SK-N-MC (cell line): ENCODE measurements at regions not wholly inside any gene's neighbourhood (a gene's known extent, or its start where the extent isn't known, plus 50 kb on each side); places are given as distances from the start of the nearest gene placed in this dataset.

Source experiments
- DNase-seq: peaks from one replicate; pipeline ENCODE4 v3.0.0-alpha.2; 2011; ENCODE audit warnings: low read depth, low spot score
- H3K27ac ChIP-seq: fragments of 200-600 bp; sonication (generic); 2 replicates; pipeline ENCODE4 v1.5.1; 2016; ENCODE audit warnings: mixed run types
- H3K36me3 ChIP-seq: fragments of 200-600 bp; sonication (generic); 2 replicates; pipeline ENCODE4 v1.6.1; 2017; ENCODE audit warnings: antibody characterized with exemption, low read length, mixed read lengths; ENCODE audit not compliant: insufficient read depth
- H3K4me3 ChIP-seq: fragments of 200-600 bp; sonication (generic); 2 replicates; pipeline ENCODE4 v1.5.1; 2016
- H3K9ac ChIP-seq: fragments of 200-600 bp; sonication (generic); 2 replicates; pipeline ENCODE4 v1.8.0; 2017; ENCODE audit warnings: mixed run types, mixed read lengths; ENCODE audit not compliant: insufficient read length
- H3K9me3 ChIP-seq: fragments of 200-600 bp; sonication (generic); 2 replicates; pipeline ENCODE4 v1.6.1; 2017; ENCODE audit warnings: low read depth, mild to moderate bottlenecking, antibody characterized with exemption, low read length, moderate library complexity, mixed read lengths
- EZH2 ChIP-seq: fragments of 200-600 bp; sonication (generic); IDR thresholded peaks from one replicate; pipeline ENCODE4 v1.6.1; 2017; ENCODE audit warnings: antibody characterized with exemption
- FOXP2 ChIP-seq: optimal IDR thresholded peaks from 2 replicates; pipeline ENCODE3; 2011; ENCODE audit warnings: mild to moderate bottlenecking, moderate library complexity; ENCODE audit not compliant: insufficient read depth; ENCODE audit errors: extremely low read length, control extremely low read depth
- POLR2AphosphoS5 ChIP-seq: IDR thresholded peaks from 2 replicates; pipeline ENCODE4 v1.6.1; 2012; ENCODE audit warnings: mild to moderate bottlenecking, low read depth, low read length, borderline replicate concordance

GRCh38 chr2:18723219-18723618 lies 133.8 kb upstream of the NT5C1B start:
- Histone ChIP-seq H3K36me3 (no peaks in the 10 kb centered on the region), H3K9me3 (no peaks in the 10 kb centered on the region), H3K9ac (no peak overlapping the region), H3K27ac (no peak overlapping the region), H3K4me3 (no peak overlapping the region)
- no peak for DNase-seq
- TF ChIP-seq EZH2 (no peak), FOXP2 (no peak), POLR2AphosphoS5 (no peak)

- Histone ChIP-seq H3K9me3 (no peaks in the 10 kb centered on the region), H3K4me3 (no peak overlapping the region), H3K27ac (no peak overlapping the region), H3K36me3 (no peaks in the 10 kb centered on the region), H3K9ac (no peak overlapping the region)
- TF ChIP-seq FOXP2 (no peak), POLR2AphosphoS5 (no peak), EZH2 (no peak)
- no peak for DNase-seq
Observed at GRCh38 chr2:18722101-18722500, 132.7 kb upstream of the NT5C1B start.

GRCh38 chr2:18721038-18721922 lies 131.9 kb upstream of the NT5C1B start:
- TF ChIP-seq POLR2AphosphoS5 (no peak), FOXP2 (no peak), EZH2 (no peak)
- H3K27ac ChIP-seq: no peak overlapping the region
- H3K36me3 ChIP-seq: no peaks in the 10 kb centered on the region
- H3K9me3 ChIP-seq: no peaks in the 10 kb centered on the region
- no peak overlapping the region for H3K4me3 ChIP-seq
- no peak for DNase-seq
- no peak overlapping the region for H3K9ac ChIP-seq

DNA sequence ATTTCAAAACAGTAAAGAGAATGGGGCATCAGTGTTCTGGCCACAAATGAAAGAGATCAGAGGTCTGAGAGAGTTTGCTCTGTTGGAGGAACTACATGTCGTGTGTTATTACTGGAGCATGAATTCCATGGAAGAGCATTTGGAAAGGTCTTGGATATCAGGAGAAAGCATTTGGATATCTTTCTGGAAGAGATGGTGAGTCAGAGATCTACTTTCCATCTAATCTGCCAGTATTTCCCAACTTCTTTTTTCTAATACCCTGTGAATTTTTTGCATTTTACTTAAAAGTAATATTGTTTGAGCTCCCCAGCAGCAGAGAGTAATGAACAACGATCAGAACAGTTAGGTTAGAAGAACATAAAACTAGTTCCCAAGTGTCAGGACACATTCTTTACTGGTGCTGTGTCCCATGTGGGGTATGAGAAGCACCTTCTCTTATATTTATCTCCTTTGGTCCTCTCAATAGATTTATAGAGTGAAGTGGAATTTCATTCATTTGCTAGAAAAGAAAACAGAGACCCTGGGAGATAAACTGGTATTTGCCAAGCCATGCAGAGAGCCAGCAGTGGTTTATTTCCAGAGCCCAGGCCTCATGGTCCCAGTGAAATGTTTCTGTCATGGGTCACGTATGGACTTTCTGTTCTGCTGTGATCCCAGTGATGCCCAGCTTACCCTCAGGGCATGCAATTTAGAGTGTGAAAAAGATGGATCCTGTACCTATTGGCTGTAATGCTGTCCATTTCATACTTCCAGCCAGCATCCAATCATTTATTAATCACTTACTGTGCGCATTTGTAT lies 130.8 kb upstream of the NT5C1B start:
- H3K9ac ChIP-seq: no peak overlapping the region
- H3K9me3 ChIP-seq: no peaks in the 10 kb centered on the region
- no peak overlapping the region for H3K27ac ChIP-seq
- no peak overlapping the region for H3K4me3 ChIP-seq
- H3K36me3 ChIP-seq: no peaks in the 10 kb centered on the region
- no peak for TF ChIP-seq POLR2AphosphoS5
- TF ChIP-seq FOXP2: no peak
- no peak for TF ChIP-seq EZH2
- no peak for DNase-seq

DNA sequence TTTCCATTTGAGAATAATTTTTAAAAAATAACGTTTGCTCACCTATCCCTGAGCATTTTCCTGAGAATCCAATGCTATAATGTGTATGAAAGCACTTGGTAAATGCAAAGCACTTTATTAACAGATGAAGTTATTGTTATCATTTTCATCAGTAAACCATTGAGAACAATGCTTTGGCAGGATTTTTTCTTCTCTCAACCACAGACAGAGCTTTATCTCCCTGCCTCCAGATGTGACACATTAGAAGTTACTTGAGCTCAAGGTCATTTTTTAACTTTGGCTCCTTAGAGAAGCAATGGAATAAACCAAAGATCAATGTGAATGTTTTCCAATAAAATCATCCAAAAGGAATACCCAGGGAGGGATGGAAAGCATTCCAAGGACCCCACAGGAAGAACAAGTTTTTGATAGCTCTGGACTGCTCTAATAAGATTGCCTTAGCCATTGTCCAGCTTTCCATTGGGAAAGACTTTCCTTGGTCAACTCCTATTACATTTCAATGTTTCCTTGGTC lies 118.9 kb upstream of the NT5C1B start:
- no peak overlapping the region for H3K9ac ChIP-seq
- H3K9me3 ChIP-seq: no peaks in the 10 kb centered on the region
- no peak overlapping the region for H3K27ac ChIP-seq
- H3K36me3 ChIP-seq: no peaks in the 10 kb centered on the region
- H3K4me3 ChIP-seq: no peak overlapping the region
- TF ChIP-seq POLR2AphosphoS5: no peak
- no peak for TF ChIP-seq FOXP2
- no peak for TF ChIP-seq EZH2
- DNase-seq: no peak

DNA sequence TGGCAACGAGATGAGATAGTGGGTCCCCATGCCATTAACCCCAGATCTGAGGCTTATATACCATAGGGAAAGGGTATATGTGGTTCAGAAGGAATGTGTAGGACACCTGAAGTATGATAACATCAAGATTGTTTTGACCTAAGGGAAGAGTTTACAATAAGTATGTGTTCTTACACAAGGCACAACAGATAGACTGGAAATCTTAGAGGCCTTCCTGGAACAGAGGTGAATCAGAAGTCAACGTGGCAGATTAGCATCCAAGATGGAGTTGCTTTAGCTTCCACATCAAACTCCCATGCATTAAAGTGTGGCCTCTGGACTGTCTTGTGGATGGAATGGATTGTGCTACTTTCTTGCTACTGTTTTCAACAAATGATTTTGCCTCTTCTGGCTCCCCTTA lies 116.6 kb upstream of the NT5C1B start:
- Histone ChIP-seq H3K36me3 (no peaks in the 10 kb centered on the region), H3K4me3 (no peak overlapping the region), H3K9me3 (no peaks in the 10 kb centered on the region), H3K9ac (no peak overlapping the region), H3K27ac (no peak overlapping the region)
- DNase-seq: no peak
- TF ChIP-seq EZH2: no peak
- TF ChIP-seq FOXP2: no peak
- TF ChIP-seq POLR2AphosphoS5: no peak

GRCh38 chr2:18704276-18704675 lies 114.9 kb upstream of the NT5C1B start:
- Histone ChIP-seq H3K4me3 (no peak overlapping the region), H3K36me3 (no peaks in the 10 kb centered on the region), H3K9ac (no peak overlapping the region), H3K27ac (no peak overlapping the region), H3K9me3 (no peaks in the 10 kb centered on the region)
- TF ChIP-seq EZH2: no peak
- no peak for TF ChIP-seq FOXP2
- TF ChIP-seq POLR2AphosphoS5: no peak
- DNase-seq: no peak

- no peaks in the 10 kb centered on the region for H3K9me3 ChIP-seq
- TF ChIP-seq EZH2 (no peak), FOXP2 (no peak), POLR2AphosphoS5 (no peak)
- H3K27ac ChIP-seq: no peak overlapping the region
Observed at GRCh38 chr2:18703555-18703954, 114.2 kb upstream of the NT5C1B start.

More at GRCh38 chr2:18703555-18703954, 114.2 kb upstream of the NT5C1B start:
- Histone ChIP-seq H3K36me3 (no peaks in the 10 kb centered on the region), H3K4me3 (no peak overlapping the region), H3K9ac (no peak overlapping the region)
- DNase-seq: no peak
